WTC11 (cell line): ENCODE measurements at regions not wholly inside any gene's neighbourhood (a gene's known extent, or its start where the extent isn't known, plus 50 kb on each side); places are given as distances from the start of the nearest gene placed in this dataset.

ENCODE experiments used
- ATAC-seq: fragments of 200-7000 bp; cut with Tn5 transposase; 2 replicates; pipeline ENCODE4 v1.10.0; 2021; ENCODE audit warnings: mild to moderate bottlenecking, moderate library complexity
- CTCF ChIA-PET: fragments of 300-600 bp; sonication (Branson Sonifier 250); formaldehyde crosslinking; loops from one replicate; lab custom pipeline; 2021; ENCODE audit warnings: antibody characterized with exemption; lab: Charles Lee
- POLR2A ChIA-PET: fragments of 350-600 bp; sonication (Branson Sonifier 250); formaldehyde crosslinking; loops from one replicate; lab custom pipeline; 2021; ENCODE audit warnings: antibody characterized with exemption; lab: Charles Lee
- DNase-seq: peaks from one replicate; pipeline ENCODE4 v3.0.0; 2021; ENCODE audit warnings: low spot score
- H3K27ac Mint-ChIP-seq: 2 replicates; pipeline ENCODE4 v1.8.0; 2021; ENCODE audit warnings: mixed read lengths
- H3K27me3 Mint-ChIP-seq: 2 replicates; pipeline ENCODE4 v1.8.0; 2021; ENCODE audit warnings: low read depth, mild to moderate bottlenecking, moderate library complexity, mixed read lengths
- H3K36me3 Mint-ChIP-seq: 2 replicates; pipeline ENCODE4 v1.8.0; 2021; ENCODE audit warnings: mixed read lengths
- H3K4me1 Mint-ChIP-seq: 2 replicates; pipeline ENCODE4 v1.8.0; 2022; ENCODE audit warnings: mixed read lengths
- H3K4me3 Mint-ChIP-seq: 2 replicates; pipeline ENCODE4 v1.8.0; 2021; ENCODE audit warnings: mild to moderate bottlenecking, moderate library complexity, mixed read lengths
- H3K9me3 Mint-ChIP-seq: 2 replicates; pipeline ENCODE4 v1.8.0; 2021; ENCODE audit warnings: mixed read lengths
- ATF1 ChIP-seq: sonication (generic); formaldehyde crosslinking; IDR thresholded peaks from 2 replicates; pipeline ENCODE4 v1.8.1; 2023; ENCODE audit warnings: mild to moderate bottlenecking, moderate library complexity, missing genetic modification reagents
- ATF2 ChIP-seq: sonication (generic); formaldehyde crosslinking; IDR thresholded peaks from 2 replicates; pipeline ENCODE4 v1.8.1; 2022; ENCODE audit warnings: low read depth, missing genetic modification reagents, borderline replicate concordance
- CREB1 ChIP-seq: sonication (generic); formaldehyde crosslinking; IDR thresholded peaks from 2 replicates; pipeline ENCODE4 v1.8.0; 2023; ENCODE audit warnings: mild to moderate bottlenecking, missing genetic modification reagents
- CREM ChIP-seq: sonication (generic); formaldehyde crosslinking; IDR thresholded peaks from 2 replicates; pipeline ENCODE4 v1.8.1; 2022; ENCODE audit warnings: mild to moderate bottlenecking, missing genetic modification reagents, moderate library complexity
- ELF4 ChIP-seq: sonication (generic); formaldehyde crosslinking; IDR thresholded peaks from 2 replicates; pipeline ENCODE4 v1.8.1; 2022; ENCODE audit warnings: low read depth, mild to moderate bottlenecking, moderate library complexity, missing genetic modification reagents
- ETV6 ChIP-seq: sonication (generic); formaldehyde crosslinking; IDR thresholded peaks from 2 replicates; pipeline ENCODE4 v1.8.1; 2022; ENCODE audit warnings: mild to moderate bottlenecking, missing genetic modification reagents
- FOXJ3 ChIP-seq: sonication (generic); formaldehyde crosslinking; IDR thresholded peaks from 2 replicates; pipeline ENCODE4 v1.9.0; 2021; ENCODE audit warnings: missing genetic modification reagents, mild to moderate bottlenecking, borderline replicate concordance
- GABPB1 ChIP-seq: sonication (generic); formaldehyde crosslinking; IDR thresholded peaks from 2 replicates; pipeline ENCODE4 v1.8.1; 2023; ENCODE audit warnings: mild to moderate bottlenecking, missing genetic modification reagents
- IRF2 ChIP-seq: sonication (generic); formaldehyde crosslinking; IDR thresholded peaks from 2 replicates; pipeline ENCODE4 v1.8.0; 2022; ENCODE audit warnings: low read depth, missing genetic modification reagents, borderline replicate concordance
- NFYB ChIP-seq: sonication (generic); formaldehyde crosslinking; conservative IDR thresholded peaks from 2 replicates; pipeline ENCODE4 v1.8.0; 2022; ENCODE audit warnings: low read depth, missing genetic modification reagents
- OVOL2 ChIP-seq: fragments of 250-450 bp; sonication (Bioruptor Pico); IDR thresholded peaks from 2 replicates; pipeline ENCODE4 v1.9.0; 2021; ENCODE audit warnings: mild to moderate bottlenecking, borderline replicate concordance
- PRDM15 ChIP-seq: sonication (generic); formaldehyde crosslinking; IDR thresholded peaks from 2 replicates; pipeline ENCODE4 v1.8.0; 2022; ENCODE audit warnings: missing genetic modification reagents
- SMAD3 ChIP-seq: sonication (generic); formaldehyde crosslinking; IDR thresholded peaks from 2 replicates; pipeline ENCODE4 v1.8.0; 2022; ENCODE audit warnings: missing genetic modification reagents, mild to moderate bottlenecking, borderline replicate concordance
- STAT6 ChIP-seq: sonication (generic); formaldehyde crosslinking; conservative IDR thresholded peaks from 2 replicates; pipeline ENCODE4 v1.8.1; 2023; ENCODE audit warnings: mild to moderate bottlenecking, low read depth, missing genetic modification reagents, moderate library complexity
- USF2 ChIP-seq: sonication (generic); formaldehyde crosslinking; IDR thresholded peaks from 2 replicates; pipeline ENCODE4 v1.8.1; 2023; ENCODE audit warnings: mild to moderate bottlenecking, missing genetic modification reagents, moderate library complexity
- ZMAT4 ChIP-seq: fragments of 250-450 bp; sonication (Bioruptor Pico); IDR thresholded peaks from 2 replicates; pipeline ENCODE4 v1.9.0; 2021; ENCODE audit warnings: mild to moderate bottlenecking
- ZNF232 ChIP-seq: sonication (generic); formaldehyde crosslinking; IDR thresholded peaks from 2 replicates; pipeline ENCODE4 v1.8.0; 2022; ENCODE audit warnings: mild to moderate bottlenecking, missing genetic modification reagents
- ZNF396 ChIP-seq: fragments of 250-450 bp; sonication (Bioruptor Pico); IDR thresholded peaks from 2 replicates; pipeline ENCODE4 v1.8.0; 2021; ENCODE audit warnings: mild to moderate bottlenecking, moderate library complexity, borderline replicate concordance
- ZNF425 ChIP-seq: fragments of 250-450 bp; sonication (Bioruptor Pico); conservative IDR thresholded peaks from 2 replicates; pipeline ENCODE4 v1.9.0; 2021; ENCODE audit warnings: mild to moderate bottlenecking
- ZNF512 ChIP-seq: sonication (generic); formaldehyde crosslinking; IDR thresholded peaks from 2 replicates; pipeline ENCODE4 v1.8.1; 2022; ENCODE audit warnings: missing genetic modification reagents, borderline replicate concordance

- no peak for DNase-seq
- no peaks in the 10 kb centered on the region for H3K36me3 Mint-ChIP-seq
- TF ChIP-seq USF2 (CRISPR knock-in tag) (no peak), IRF2 (CRISPR knock-in tag) (no peak), GABPB1 (CRISPR knock-in tag) (no peak), OVOL2 (CRISPR knock-in tag) (no peak), CREM (CRISPR knock-in tag) (no peak), NFYB (no peak), ZNF425 (CRISPR knock-in tag) (no peak), ZMAT4 (CRISPR knock-in tag) (no peak)
- peaks cover 15% of the 10 kb centered on the region for H3K4me1 Mint-ChIP-seq
- H3K27me3 Mint-ChIP-seq: peaks cover 100% of the 10 kb centered on the region
- no peak for ATAC-seq
- ChIA-PET CTCF (no interaction called here), POLR2A (no interaction called here)
- H3K4me3 Mint-ChIP-seq: no peak overlapping the region
- H3K27ac Mint-ChIP-seq: no peak overlapping the region
- H3K9me3 Mint-ChIP-seq: no peaks in the 10 kb centered on the region
These were observed 144.1 kb downstream of the NMUR2 start for GRCh38 chr5:152260940-152261339.

- CTCF ChIA-PET: no interaction called here
- Mint-ChIP-seq H3K36me3 (no peaks in the 10 kb centered on the region), H3K9me3 (no peaks in the 10 kb centered on the region), H3K27me3 (peaks cover 100% of the 10 kb centered on the region), H3K4me3 (no peak overlapping the region), H3K27ac (no peak overlapping the region), H3K4me1 (peaks cover 15% of the 10 kb centered on the region)
- ATAC-seq: no peak
- TF ChIP-seq ATF2: no peak
- TF ChIP-seq ATF1: no peak
- no peak for TF ChIP-seq ZMAT4 (CRISPR knock-in tag)
- TF ChIP-seq ETV6: no peak
- no peak for TF ChIP-seq ELF4 (CRISPR knock-in tag)
- no peak for TF ChIP-seq ZNF512
- TF ChIP-seq ZNF232 (CRISPR knock-in tag): no peak
- TF ChIP-seq SMAD3 (CRISPR knock-in tag): no peak
- TF ChIP-seq CREB1 (CRISPR knock-in tag): no peak
- no peak for TF ChIP-seq IRF2 (CRISPR knock-in tag)
- no peak for DNase-seq
- POLR2A ChIA-PET: no interaction called here
These were observed 145.4 kb downstream of the NMUR2 start for GRCh38 chr5:152259702-152260101.

- no peak for ATAC-seq
- CTCF ChIA-PET: no interaction called here
- H3K4me1 Mint-ChIP-seq: no peaks in the 10 kb centered on the region
- H3K9me3 Mint-ChIP-seq: no peaks in the 10 kb centered on the region
- no peaks in the 10 kb centered on the region for H3K36me3 Mint-ChIP-seq
- POLR2A ChIA-PET: no interaction called here
- H3K27ac Mint-ChIP-seq: no peak overlapping the region
- no peak for DNase-seq
- no peak overlapping the region for H3K4me3 Mint-ChIP-seq
- H3K27me3 Mint-ChIP-seq: peaks cover 70% of the 10 kb centered on the region
- TF ChIP-seq PRDM15 (CRISPR knock-in tag): no peak
- TF ChIP-seq STAT6 (CRISPR knock-in tag): no peak
- TF ChIP-seq FOXJ3 (CRISPR knock-in tag): no peak
- no peak for TF ChIP-seq ZNF396 (CRISPR knock-in tag)
These were observed 148.5 kb downstream of the NMUR2 start for GRCh38 chr5:152256580-152256979.
